HL-60 (cell line): ENCODE measurements at regions not wholly inside any gene's neighbourhood (a gene's known extent, or its start where the extent isn't known, plus 50 kb on each side); places are given as distances from the start of the nearest gene placed in this dataset.

ENCODE experiments used
- DNase-seq, 2 experiments: peaks; one replicate each; pipeline ENCODE4 v3.0.0-alpha.2; 2010 to 2020; ENCODE audit warnings: low read depth in 1 of 2, low spot score in 1 of 2
- H3K27ac ChIP-seq: fragments of 250-450 bp; sonication (Bioruptor Pico); replicated peaks from 2 replicates; pipeline ENCODE4 v1.5.1; 2020; ENCODE audit warnings: mild to moderate bottlenecking, moderate library complexity
- H3K27me3 ChIP-seq: fragments of 250-450 bp; sonication (Bioruptor Pico); 2 replicates; pipeline ENCODE4 v1.5.1; 2021; ENCODE audit warnings: mild to moderate bottlenecking, moderate library complexity; ENCODE audit not compliant: insufficient read depth, poor library complexity, severe bottlenecking
- H3K4me3 ChIP-seq: replicated peaks from 2 replicates; pipeline ENCODE4 v1.5.1; 2011; ENCODE audit warnings: mild to moderate bottlenecking, control low read depth, low read length; ENCODE audit not compliant: insufficient read depth
- GABPA ChIP-seq: IDR thresholded peaks from 2 replicates; pipeline ENCODE4 v1.6.1; 2012; ENCODE audit warnings: low read depth
- POLR2AphosphoS5 ChIP-seq: IDR thresholded peaks from 2 replicates; pipeline ENCODE4 v1.6.1; 2012; ENCODE audit warnings: low read depth
- REST ChIP-seq: IDR thresholded peaks from 2 replicates; pipeline ENCODE4 v1.6.1; 2012; ENCODE audit warnings: low read depth; ENCODE audit not compliant: insufficient replicate concordance
- SPI1 ChIP-seq: IDR thresholded peaks from 2 replicates; pipeline ENCODE4 v1.6.1; 2012; ENCODE audit warnings: low read depth, mild to moderate bottlenecking, borderline replicate concordance
- TF ChIP-seq, protein P1 (sequence below): IDR thresholded peaks from one replicate; pipeline ENCODE4 v1.5.1; 2011; ENCODE audit warnings: low read length, control low read depth, inconsistent platforms; ENCODE audit not compliant: insufficient read depth

- no peak for DNase-seq
- Histone ChIP-seq H3K27ac (no peak overlapping the region), H3K27me3 (no peaks in the 10 kb centered on the region), H3K4me3 (no peak overlapping the region)
- TF ChIP-seq POLR2AphosphoS5: no peak
- TF ChIP-seq SPI1: no peak
- TF ChIP-seq REST: no peak
- TF ChIP-seq, protein P1, sequence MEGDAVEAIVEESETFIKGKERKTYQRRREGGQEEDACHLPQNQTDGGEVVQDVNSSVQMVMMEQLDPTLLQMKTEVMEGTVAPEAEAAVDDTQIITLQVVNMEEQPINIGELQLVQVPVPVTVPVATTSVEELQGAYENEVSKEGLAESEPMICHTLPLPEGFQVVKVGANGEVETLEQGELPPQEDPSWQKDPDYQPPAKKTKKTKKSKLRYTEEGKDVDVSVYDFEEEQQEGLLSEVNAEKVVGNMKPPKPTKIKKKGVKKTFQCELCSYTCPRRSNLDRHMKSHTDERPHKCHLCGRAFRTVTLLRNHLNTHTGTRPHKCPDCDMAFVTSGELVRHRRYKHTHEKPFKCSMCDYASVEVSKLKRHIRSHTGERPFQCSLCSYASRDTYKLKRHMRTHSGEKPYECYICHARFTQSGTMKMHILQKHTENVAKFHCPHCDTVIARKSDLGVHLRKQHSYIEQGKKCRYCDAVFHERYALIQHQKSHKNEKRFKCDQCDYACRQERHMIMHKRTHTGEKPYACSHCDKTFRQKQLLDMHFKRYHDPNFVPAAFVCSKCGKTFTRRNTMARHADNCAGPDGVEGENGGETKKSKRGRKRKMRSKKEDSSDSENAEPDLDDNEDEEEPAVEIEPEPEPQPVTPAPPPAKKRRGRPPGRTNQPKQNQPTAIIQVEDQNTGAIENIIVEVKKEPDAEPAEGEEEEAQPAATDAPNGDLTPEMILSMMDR: no peak
- no peak for TF ChIP-seq GABPA
Observed at GRCh38 chrX:122187069-122187713, 996.9 kb upstream of the GRIA3 start.

GRCh38 chrX:122188751-122189150 lies 995.3 kb upstream of the GRIA3 start:
- Histone ChIP-seq H3K27me3 (no peaks in the 10 kb centered on the region), H3K27ac (no peak overlapping the region), H3K4me3 (no peak overlapping the region)
- no peak for DNase-seq
- no peak for TF ChIP-seq POLR2AphosphoS5
- TF ChIP-seq, protein P1: no peak
- TF ChIP-seq SPI1: no peak
- no peak for TF ChIP-seq GABPA
- no peak for TF ChIP-seq REST

- no peak for TF ChIP-seq SPI1
- TF ChIP-seq POLR2AphosphoS5: no peak
- TF ChIP-seq GABPA: no peak
- TF ChIP-seq, protein P1: no peak
- TF ChIP-seq REST: no peak
- Histone ChIP-seq H3K27ac (no peak overlapping the region), H3K27me3 (no peaks in the 10 kb centered on the region), H3K4me3 (no peak overlapping the region)
- DNase-seq: no peak
Observed at GRCh38 chrX:122196343-122196742, 987.7 kb upstream of the GRIA3 start.
